Astrocyte of the spinal cord (primary cell): ENCODE measurements at regions not wholly inside any gene's neighbourhood (a gene's known extent, or its start where the extent isn't known, plus 50 kb on each side); places are given as distances from the start of the nearest gene placed in this dataset.
A peak's percentile ranks its signal among the peaks of the same experiment; 100 is the strongest.

Source experiments
- DNase-seq: peaks from one replicate; pipeline ENCODE4 v3.0.0; 2011; ENCODE audit warnings: low read depth, low spot score
- H3K4me3 ChIP-seq: 2 replicates; pipeline ENCODE4 v1.5.1; 2011; ENCODE audit warnings: low read depth, mild to moderate bottlenecking, low read length, moderate library complexity
- CTCF ChIP-seq: IDR thresholded peaks from 2 replicates; pipeline ENCODE4 v1.5.1; 2012; ENCODE audit warnings: low read depth, mild to moderate bottlenecking, low read length, inconsistent platforms
- in situ Hi-C: cut with HindIII; loops from 2 replicates; pipeline ENCODE4 v1.10.0; 2017; ENCODE audit warnings: low sequenced_read_pairs

- DNase-seq = no peak
- in situ Hi-C loops = no loop called here
- TF ChIP-seq CTCF = no peak
- no peak overlapping the region for H3K4me3 ChIP-seq
Observed at GRCh38 chr1:57844382-57844980, 420.6 kb upstream of the DAB1 start.

GRCh38 chr1:57843760-57844159 is 419.9 kb upstream of the DAB1 start:
- no peak overlapping the region for H3K4me3 ChIP-seq
- in situ Hi-C loops = no loop called here
- peak; percentile 82 for DNase-seq
- no peak for TF ChIP-seq CTCF

GRCh38 chr1:57839526-57839925 is 415.7 kb upstream of the DAB1 start:
- in situ Hi-C loops = no loop called here
- no peak for DNase-seq
- no peak for TF ChIP-seq CTCF
- H3K4me3 ChIP-seq = no peak overlapping the region

- TF ChIP-seq CTCF = no peak
- in situ Hi-C loops = no loop called here
- DNase-seq = peak; percentile 67
- H3K4me3 ChIP-seq = no peak overlapping the region
Observed at GRCh38 chr1:57839067-57839466, 415.2 kb upstream of the DAB1 start.

- in situ Hi-C loops = no loop called here
- DNase-seq = peak; percentile 10
- H3K4me3 ChIP-seq = no peak overlapping the region
- TF ChIP-seq CTCF = peak; percentile 1
Observed at GRCh38 chr1:57835620-57836019, 411.8 kb upstream of the DAB1 start.

GRCh38 chr1:57833296-57833695 is 409.4 kb upstream of the DAB1 start:
- no peak for TF ChIP-seq CTCF
- in situ Hi-C loops = no loop called here
- H3K4me3 ChIP-seq = no peak overlapping the region
- DNase-seq = no peak

GRCh38 chr1:57832612-57833011 is 408.8 kb upstream of the DAB1 start:
- TF ChIP-seq CTCF = no peak
- H3K4me3 ChIP-seq = no peak overlapping the region
- in situ Hi-C loops = no loop called here
- no peak for DNase-seq
